ENCODE measurements at regions not wholly inside any gene's neighbourhood (a gene's known extent, or its start where the extent isn't known, plus 50 kb on each side); places are given as distances from the start of the nearest gene placed in this dataset.

- no peak for DNase-seq (ENCODE audit: low read depth)
Measured at GRCh38 chr3:28743831-28744230, 395.2 kb upstream of the AZI2 start.

GRCh38 chr3:28745436-28745835, 396.8 kb upstream of the AZI2 start:
- no peak for TF ChIP-seq CTCF (conservative IDR thresholded peaks at IDR 0.05; ENCODE audit: low read depth, low read length)
- no peak overlapping the region for H3K4me3 ChIP-seq (ENCODE audit: low read length)
- peak; percentile 19 for DNase-seq (ENCODE audit: low read depth)

More at GRCh38 chr3:28743831-28744230, 395.2 kb upstream of the AZI2 start:
- H3K4me3 ChIP-seq (ENCODE audit: low read length), result no peak overlapping the region
- no peak for TF ChIP-seq CTCF (conservative IDR thresholded peaks at IDR 0.05; ENCODE audit: low read depth, low read length)

DNA sequence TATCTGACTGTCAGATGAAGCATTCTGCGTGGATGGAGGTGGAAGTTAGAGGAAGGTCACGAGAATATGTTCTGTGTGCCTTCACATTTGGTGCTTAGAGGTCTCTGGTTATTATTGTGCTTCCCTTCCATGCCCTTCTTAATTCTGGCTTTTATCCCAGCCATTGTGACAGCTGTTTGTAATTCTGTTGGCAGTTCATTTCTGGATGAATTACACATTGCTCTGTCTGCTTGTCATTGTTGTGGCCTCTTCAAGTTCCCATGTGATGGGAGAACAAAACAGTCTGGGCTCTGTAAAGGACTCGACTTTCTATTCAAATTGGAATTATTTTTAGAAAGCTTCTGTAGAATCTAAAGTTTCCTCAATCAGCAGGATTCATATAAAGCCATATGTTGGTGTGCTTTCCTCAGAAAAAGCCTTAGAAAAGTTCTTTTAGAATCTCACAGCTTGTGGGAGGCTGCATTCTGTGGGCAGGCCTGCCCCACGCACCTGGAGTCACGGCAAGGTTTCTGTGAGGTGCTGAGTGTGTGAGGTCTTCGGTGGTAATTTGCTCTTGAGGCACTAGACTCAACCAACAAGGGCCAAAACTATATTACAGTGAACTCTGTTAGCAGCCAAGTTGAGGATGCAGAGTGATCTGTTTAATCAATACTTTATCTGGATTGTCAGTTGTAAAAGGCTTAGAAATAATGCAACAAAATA, 397.4 kb upstream of the AZI2 start:
- peak; percentile 16 for DNase-seq (ENCODE audit: low read depth)
- no peak for TF ChIP-seq CTCF (conservative IDR thresholded peaks at IDR 0.05; ENCODE audit: low read depth, low read length)

DNA sequence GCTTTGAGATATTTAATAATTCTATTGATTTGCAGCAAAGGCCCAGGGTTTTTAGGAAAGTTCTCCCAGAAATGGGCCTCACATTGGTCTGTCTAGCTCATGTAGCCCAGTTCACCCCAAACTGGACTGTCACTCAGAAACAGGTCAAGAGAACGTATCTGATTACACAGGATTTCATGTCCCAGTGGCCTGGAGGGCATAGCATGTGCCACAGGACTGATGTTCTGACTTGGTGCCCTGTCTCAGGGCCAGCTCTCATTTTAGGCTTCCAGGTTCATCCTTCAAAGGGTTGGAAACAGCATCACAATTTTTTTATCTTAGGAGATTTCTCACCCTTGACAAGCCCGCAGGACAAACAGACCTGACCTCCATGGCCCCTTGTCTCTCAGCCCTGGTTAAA, 398.4 kb upstream of the AZI2 start:
- no peak for DNase-seq (ENCODE audit: low read depth)
- TF ChIP-seq CTCF (conservative IDR thresholded peaks at IDR 0.05; ENCODE audit: low read depth, low read length), result no peak
- no peak overlapping the region for H3K4me3 ChIP-seq (ENCODE audit: low read length)

More for the DNA sequence above, 397.4 kb upstream of the AZI2 start:
- H3K4me3 ChIP-seq (ENCODE audit: low read length), result no peak overlapping the region

- no peak for TF ChIP-seq CTCF (conservative IDR thresholded peaks at IDR 0.05; ENCODE audit: low read depth, low read length)
- no peak overlapping the region for H3K4me3 ChIP-seq (ENCODE audit: low read length)
- DNase-seq (ENCODE audit: low read depth), result no peak
Measured at GRCh38 chr3:28751864-28752263, 403.2 kb upstream of the AZI2 start.

DNA sequence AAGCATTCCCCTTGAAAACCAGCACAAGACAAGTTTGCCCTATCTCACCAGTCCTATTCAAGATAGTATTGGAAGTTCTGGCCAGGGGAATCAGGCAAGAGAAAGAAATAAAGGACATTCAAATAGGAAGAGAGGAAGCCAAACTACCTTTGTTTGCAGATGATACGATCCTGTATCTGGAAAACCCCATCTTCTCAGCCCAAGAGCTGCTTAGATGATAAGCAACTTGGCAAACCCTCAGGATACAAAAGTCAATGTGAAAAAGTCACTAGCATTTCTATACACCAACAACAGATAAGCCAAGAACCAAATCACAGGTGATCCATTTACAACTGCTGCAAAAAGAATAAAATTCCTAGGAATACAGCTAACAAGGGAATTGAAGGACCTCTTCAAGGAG, 403.7 kb upstream of the AZI2 start:
- no peak for DNase-seq (ENCODE audit: low read depth)
- H3K4me3 ChIP-seq (ENCODE audit: low read length), result no peak overlapping the region
- no peak for TF ChIP-seq CTCF (conservative IDR thresholded peaks at IDR 0.05; ENCODE audit: low read depth, low read length)

- TF ChIP-seq CTCF (conservative IDR thresholded peaks at IDR 0.05; ENCODE audit: low read depth, low read length), result no peak
- no peak for DNase-seq (ENCODE audit: low read depth)
- H3K4me3 ChIP-seq (ENCODE audit: low read length), result no peak overlapping the region
Measured at GRCh38 chr3:28756056-28756455, 407.4 kb upstream of the AZI2 start.

Data from retinal pigment epithelial cell (primary cell).